Epithelial cell of esophagus (primary cell): ENCODE measurements at regions not wholly inside any gene's neighbourhood (a gene's known extent, or its start where the extent isn't known, plus 50 kb on each side); places are given as distances from the start of the nearest gene placed in this dataset.
"Not testable (repeated sequence)": the region's sequence is repeated elsewhere in the genome, so short reads cannot be mapped to it uniquely, and the experiment has no call there.

ENCODE experiments used
- DNase-seq: peaks from one replicate; pipeline ENCODE4 v3.0.0; 2010; ENCODE audit warnings: low read depth
- H3K4me3 ChIP-seq: 2 replicates; pipeline ENCODE4 v1.5.1; 2011; ENCODE audit warnings: mild to moderate bottlenecking, low read length, control low read depth
- CTCF ChIP-seq: IDR thresholded peaks from 2 replicates; pipeline ENCODE4 v1.5.1; 2011; ENCODE audit warnings: low read depth, mild to moderate bottlenecking, low read length, control low read depth, inconsistent platforms; ENCODE audit not compliant: insufficient read depth; ENCODE audit errors: missing control alignments

- H3K4me3 ChIP-seq, result no peak overlapping the region
- no peak for DNase-seq
- TF ChIP-seq CTCF, result no peak
These were observed 1248.8 kb downstream of the ADGRL3 start for GRCh38 chr4:62448911-62449310.

DNA sequence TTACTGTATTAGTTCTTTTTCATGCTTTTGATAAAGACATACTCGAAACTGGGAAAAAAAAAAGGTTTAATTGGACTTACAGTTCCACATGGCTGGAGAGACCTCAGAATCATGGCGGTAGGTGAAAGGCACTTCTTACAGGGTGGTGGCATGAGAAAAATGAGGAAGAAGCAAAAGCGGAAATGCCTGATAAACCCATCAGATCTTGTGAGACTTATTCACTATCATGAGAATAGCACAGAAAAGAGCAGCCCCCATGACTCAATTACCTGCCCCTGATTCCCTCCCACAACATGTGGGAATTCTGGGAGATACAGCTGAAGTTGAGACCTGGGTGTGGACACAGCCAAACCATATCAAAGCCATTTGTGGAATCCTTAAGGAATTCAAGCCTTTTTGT is 1238.9 kb downstream of the ADGRL3 start:
- DNase-seq, result no peak
- H3K4me3 ChIP-seq, result no peak overlapping the region
- no peak for TF ChIP-seq CTCF

DNA sequence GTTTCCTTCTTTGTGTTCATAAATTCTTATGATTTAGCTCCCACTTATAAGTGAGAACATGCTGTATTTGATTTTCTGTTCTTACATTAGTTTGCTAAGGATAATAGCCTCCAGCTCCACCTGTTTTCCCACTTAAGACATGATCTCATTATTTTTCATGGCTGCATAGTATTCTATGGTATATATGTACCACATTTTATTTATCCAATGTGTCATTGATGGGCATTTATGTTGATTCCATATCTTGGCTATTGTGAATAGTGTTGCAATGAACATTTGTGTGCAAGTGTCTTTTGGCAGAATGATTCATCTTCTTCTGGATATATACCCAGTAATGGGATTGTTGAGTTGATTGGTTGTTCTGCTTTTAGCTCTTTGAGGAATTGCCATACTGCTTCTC is 1234.8 kb downstream of the ADGRL3 start:
- no peak overlapping the region for H3K4me3 ChIP-seq
- no peak for TF ChIP-seq CTCF
- no peak for DNase-seq

- DNase-seq, result peak; percentile 83
- not testable (repeated sequence) for H3K4me3 ChIP-seq
These were observed 1231.5 kb downstream of the ADGRL3 start for GRCh38 chr4:62431513-62432231.

DNA sequence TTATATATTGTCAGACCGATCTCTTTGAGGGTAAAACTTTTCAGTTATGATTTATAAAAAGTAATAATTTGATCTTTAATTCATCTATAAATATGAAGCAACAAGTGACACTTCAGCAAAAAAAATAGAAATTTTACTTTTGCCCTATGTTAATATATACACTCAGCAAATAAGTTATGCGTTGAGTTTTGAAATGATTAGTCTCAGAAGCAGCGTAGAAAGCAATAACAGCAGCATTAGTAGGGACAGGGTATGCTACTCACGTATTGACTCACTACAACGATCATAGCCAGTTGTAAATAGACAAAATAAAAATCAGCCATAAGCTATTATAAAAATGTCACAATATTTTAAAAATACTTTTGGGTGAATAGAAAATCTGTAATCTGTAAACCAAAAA is 1229.2 kb downstream of the ADGRL3 start:
- no peak overlapping the region for H3K4me3 ChIP-seq
- TF ChIP-seq CTCF, result no peak
- no peak for DNase-seq

DNA sequence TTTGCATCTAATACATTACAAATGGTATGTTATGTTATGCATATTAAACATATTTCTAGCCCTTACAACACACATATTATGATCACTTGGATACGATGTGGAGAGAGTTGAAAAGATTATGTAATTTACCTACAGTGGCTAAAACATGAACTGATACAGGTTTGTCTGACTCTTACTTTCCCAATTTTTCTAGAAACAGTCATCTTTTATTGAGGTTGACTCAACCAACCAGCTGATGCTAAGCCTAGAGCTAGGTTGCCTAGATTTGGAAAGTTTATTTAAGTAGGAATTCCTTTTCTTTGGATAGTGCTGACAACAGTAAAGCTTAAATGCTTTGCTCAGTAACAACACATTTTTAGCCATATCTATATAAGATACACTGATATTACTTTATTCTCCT is 1215.1 kb downstream of the ADGRL3 start:
- no peak for DNase-seq
- TF ChIP-seq CTCF, result no peak
- no peak overlapping the region for H3K4me3 ChIP-seq

DNA sequence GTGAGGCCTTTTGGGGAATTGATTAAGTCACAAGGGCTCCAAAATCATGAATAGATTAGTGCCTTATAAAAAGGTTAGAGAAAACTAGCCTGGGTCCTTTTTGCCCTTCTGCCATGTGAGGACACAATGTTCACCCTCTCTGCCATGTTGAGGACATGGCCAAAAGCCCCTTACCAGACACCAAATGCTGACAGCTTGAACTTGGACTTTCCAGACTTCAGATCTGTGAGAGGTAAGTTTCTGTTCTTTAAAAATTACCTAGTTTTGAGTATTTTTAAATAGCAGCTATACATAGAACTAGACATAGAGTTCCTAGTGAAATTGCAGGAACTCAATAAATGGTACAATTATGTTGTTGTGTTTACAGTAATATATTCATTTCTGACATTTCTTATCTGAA is 1214.4 kb downstream of the ADGRL3 start:
- H3K4me3 ChIP-seq, result no peak overlapping the region
- DNase-seq, result no peak
- no peak for TF ChIP-seq CTCF
